OCI-LY1 (cell line): ENCODE measurements at regions not wholly inside any gene's neighbourhood (a gene's known extent, or its start where the extent isn't known, plus 50 kb on each side); places are given as distances from the start of the nearest gene placed in this dataset.

ENCODE experiments used
- CTCF ChIP-seq: fragments of 200-600 bp; sonication (generic), shearing (Covaris generic); IDR thresholded peaks from 2 replicates; pipeline ENCODE4 v1.5.1; 2017; ENCODE audit warnings: mild to moderate bottlenecking, antibody characterized with exemption, low read length, moderate library complexity, mixed read lengths
- EZH2 ChIP-seq: fragments of 200-600 bp; sonication (generic), shearing (Covaris generic); IDR thresholded peaks from 2 replicates; pipeline ENCODE4 v1.8.0; 2017; ENCODE audit warnings: borderline replicate concordance, mixed run types, mild to moderate bottlenecking, antibody characterized with exemption, low read length, moderate library complexity, mixed read lengths

DNA sequence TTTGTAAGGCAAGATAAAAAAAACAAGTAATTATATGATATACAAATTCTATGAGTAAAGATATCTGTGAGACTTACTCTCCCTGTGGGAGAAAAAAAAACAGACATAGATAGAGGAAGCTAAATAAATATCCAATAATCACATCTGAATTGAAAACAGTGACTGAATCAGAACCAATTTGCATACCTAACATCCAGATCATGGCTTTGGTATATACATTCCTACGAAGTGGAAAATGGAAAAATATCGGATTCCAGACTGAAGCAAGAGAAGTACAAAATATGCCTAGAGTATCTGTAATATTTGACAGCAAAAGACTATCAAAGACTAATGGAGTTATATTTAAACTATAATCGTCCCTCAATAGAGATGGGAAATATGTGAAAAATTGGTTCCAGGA, 1108.1 kb upstream of the CHAC2 start:
- TF ChIP-seq CTCF (no peak), EZH2 (no peak)
